ENCODE measurements at regions not wholly inside any gene's neighbourhood (a gene's known extent, or its start where the extent isn't known, plus 50 kb on each side); places are given as distances from the start of the nearest gene placed in this dataset.

GRCh38 chr3:55330756-55331155, 156.3 kb downstream of the WNT5A start:
- TF ChIP-seq CTCF (IDR thresholded peaks at IDR 0.05; ENCODE audit: low read length) (no peak), EZH2 (optimal IDR thresholded peaks at IDR 0.05; ENCODE audit: low read depth, low read length) (no peak), EZH2phosphoT487 (IDR thresholded peaks at IDR 0.05; ENCODE audit: low read length) (no peak)
